Colonic mucosa (tissue), 4 donors: ENCODE measurements at regions not wholly inside any gene's neighbourhood (a gene's known extent, or its start where the extent isn't known, plus 50 kb on each side); places are given as distances from the start of the nearest gene placed in this dataset.

Experiments used
- DNase-seq: peaks from one replicate; pipeline ENCODE4 v3.0.0-alpha.2; 2020
- H3K27ac ChIP-seq: fragments of 200-600 bp; one replicate; pipeline ENCODE4 v1.8.0; 2021
- H3K27me3 ChIP-seq: fragments of 200-600 bp; one replicate; pipeline ENCODE4 v1.8.0; 2021
- H3K36me3 ChIP-seq: fragments of 200-600 bp; one replicate; pipeline ENCODE4 v1.8.0; 2021
- H3K4me1 ChIP-seq: fragments of 200-600 bp; one replicate; pipeline ENCODE4 v1.8.0; 2021; ENCODE audit warnings: mild to moderate bottlenecking
- H3K4me3 ChIP-seq: fragments of 200-600 bp; one replicate; pipeline ENCODE4 v1.8.0; 2021
- H3K9ac ChIP-seq, 2 donors: one replicate each; pipeline ENCODE4 v1.7.0; 2013; ENCODE audit warnings: control low read depth in 2 of 2, low read depth in 2 of 2, low read length in 2 of 2
- H3K9me3 ChIP-seq: fragments of 200-600 bp; one replicate; pipeline ENCODE4 v1.8.0; 2021
- CTCF ChIP-seq: fragments of 200-600 bp; IDR thresholded peaks from one replicate; pipeline ENCODE4 v1.8.0; 2022; ENCODE audit warnings: antibody characterized with exemption, mild to moderate bottlenecking
- intact Hi-C: fragments of 100-400 bp; cut with DNase I; formaldehyde crosslinking; loops from one replicate; pipeline ENCODE4 v1.14.1; 2022
- donor health status: healthy.
- donor health status: DM: no; HTN: no; CAD: no.
- donor health status: DM: no; HTN: no; CAD: no.

- H3K9ac ChIP-seq = no peak overlapping the region
- H3K4me3 ChIP-seq = no peak overlapping the region
- no peaks in the 10 kb centered on the region for H3K4me1 ChIP-seq
- intact Hi-C loops = no loop called here
- H3K9me3 ChIP-seq = no peaks in the 10 kb centered on the region
- no peak for TF ChIP-seq CTCF
- DNase-seq = no peak
- no peaks in the 10 kb centered on the region for H3K36me3 ChIP-seq
- H3K27me3 ChIP-seq = no peaks in the 10 kb centered on the region
- no peak overlapping the region for H3K27ac ChIP-seq
Observed at GRCh38 chr6:44062771-44063560, 64.3 kb downstream of the MRPL14 start.

GRCh38 chr6:44062105-44062770 is 65.0 kb downstream of the MRPL14 start:
- Histone ChIP-seq H3K9ac (no peak overlapping the region), H3K4me1 (no peaks in the 10 kb centered on the region), H3K36me3 (no peaks in the 10 kb centered on the region), H3K4me3 (no peak overlapping the region), H3K27ac (no peak overlapping the region), H3K27me3 (no peaks in the 10 kb centered on the region), H3K9me3 (no peaks in the 10 kb centered on the region)
- intact Hi-C loops = no loop called here
- no peak for TF ChIP-seq CTCF
- no peak for DNase-seq

GRCh38 chr6:44061375-44062104 is 65.7 kb downstream of the MRPL14 start:
- intact Hi-C loops = no loop called here
- Histone ChIP-seq H3K4me1 (no peaks in the 10 kb centered on the region), H3K27ac (no peak overlapping the region), H3K36me3 (no peaks in the 10 kb centered on the region), H3K4me3 (no peak overlapping the region), H3K9ac (no peak overlapping the region), H3K9me3 (no peaks in the 10 kb centered on the region), H3K27me3 (no peaks in the 10 kb centered on the region)
- no peak for DNase-seq
- no peak for TF ChIP-seq CTCF

GRCh38 chr6:44060612-44061374 is 66.5 kb downstream of the MRPL14 start:
- intact Hi-C loops = no loop called here
- H3K4me3 ChIP-seq = no peak overlapping the region
- no peaks in the 10 kb centered on the region for H3K9me3 ChIP-seq
- H3K36me3 ChIP-seq = no peaks in the 10 kb centered on the region
- H3K27me3 ChIP-seq = no peaks in the 10 kb centered on the region
- TF ChIP-seq CTCF = no peak
- H3K4me1 ChIP-seq = no peaks in the 10 kb centered on the region
- no peak overlapping the region for H3K27ac ChIP-seq
- H3K9ac ChIP-seq = no peak overlapping the region
- DNase-seq = no peak
